ENCODE measurements at regions not wholly inside any gene's neighbourhood (a gene's known extent, or its start where the extent isn't known, plus 50 kb on each side); places are given as distances from the start of the nearest gene placed in this dataset.

DNA sequence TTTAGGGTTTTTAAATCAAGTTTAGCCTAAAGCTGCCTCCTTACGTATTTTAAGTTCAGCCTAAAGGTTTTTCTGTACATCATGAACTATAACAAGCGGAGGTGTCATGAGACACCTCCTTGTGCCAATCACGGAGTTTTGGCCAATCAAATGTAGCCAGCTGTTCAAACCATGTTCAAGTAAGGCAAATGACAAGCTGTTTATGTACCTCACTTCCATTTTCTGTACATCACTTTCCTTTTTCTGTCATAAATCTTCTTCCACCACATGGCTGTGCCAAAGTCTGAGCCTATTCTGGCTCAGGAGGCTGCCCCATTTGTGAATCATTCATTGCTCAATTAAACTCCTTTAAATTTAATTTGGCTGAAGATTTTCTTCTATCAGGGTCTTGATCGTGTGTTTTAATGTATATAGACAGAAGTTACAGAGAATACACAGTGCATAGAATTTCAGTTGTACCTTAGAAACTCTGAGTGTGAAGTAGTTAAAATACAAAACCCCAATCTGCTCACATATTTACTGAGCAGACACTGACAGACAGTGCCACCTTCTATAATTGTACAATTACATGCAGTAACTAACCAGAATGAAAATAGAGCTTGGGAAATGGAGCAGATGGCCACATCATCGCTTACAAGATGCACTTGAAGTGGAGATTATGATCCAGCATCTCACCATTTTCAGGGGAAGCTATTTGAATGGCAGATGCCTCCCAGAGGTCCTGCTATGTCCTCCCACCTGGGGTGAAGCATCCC lies 76.9 kb upstream of the LANCL2 start:
- H3K4me1 ChIP-seq (ENCODE audit: control insufficient read depth in 2 of 2, insufficient read depth in 2 of 2, low read length in 2 of 2) = no peaks in the 10 kb centered on the region
- H3K27me3 ChIP-seq (ENCODE audit: control insufficient read depth in 2 of 2, insufficient read depth in 1 of 2, low read length in 1 of 2) = no peaks in the 10 kb centered on the region
- no peaks in the 10 kb centered on the region for H3K36me3 ChIP-seq (ENCODE audit: control insufficient read depth in 2 of 2, insufficient read depth in 2 of 2, low read length in 1 of 2)
- H3K9me3 ChIP-seq (ENCODE audit: control insufficient read depth in 2 of 2, insufficient read depth in 1 of 2, low read length in 1 of 2) = no peaks in the 10 kb centered on the region
- DNase-seq (ENCODE audit: low read depth in 6 of 9, low spot score in 9 of 9) = no peak
- no peak overlapping the region for H3K27ac ChIP-seq (ENCODE audit: low read depth in 1 of 2, low read length in 1 of 2)
- H3K4me3 ChIP-seq (ENCODE audit: low read length in 2 of 2) = no peak overlapping the region
- WGBS = 88% methylated on average over 5 of the region's 5 CpGs

DNA sequence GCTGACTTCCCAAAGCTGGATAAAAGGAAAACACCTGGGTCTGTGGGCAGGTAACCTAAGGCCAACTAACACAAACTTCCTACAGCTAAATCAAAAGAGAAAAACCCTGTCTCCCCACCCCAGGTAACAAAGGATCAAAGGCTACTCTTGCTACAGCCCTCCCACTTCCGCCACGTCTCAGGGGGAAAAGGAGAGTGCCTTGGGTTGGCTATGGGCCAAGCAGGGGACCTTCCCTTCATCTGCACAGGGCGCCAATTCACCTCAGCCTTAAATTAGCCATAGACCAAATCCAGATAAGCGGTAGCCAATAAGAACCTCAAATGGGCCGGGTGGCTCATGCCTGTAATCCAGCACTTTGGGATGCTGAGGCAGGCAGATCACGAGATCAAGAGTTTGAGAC lies 69.1 kb upstream of the LANCL2 start:
- H3K27me3 ChIP-seq (ENCODE audit: control insufficient read depth in 2 of 2, insufficient read depth in 1 of 2, low read length in 1 of 2) = no peaks in the 10 kb centered on the region
- no peak overlapping the region for H3K4me3 ChIP-seq (ENCODE audit: low read length in 2 of 2)
- no peak overlapping the region for H3K27ac ChIP-seq (ENCODE audit: low read depth in 1 of 2, low read length in 1 of 2)
- WGBS = 85% methylated on average over 6 of the region's 6 CpGs
- no peak for DNase-seq (ENCODE audit: low read depth in 6 of 9, low spot score in 9 of 9)
- no peaks in the 10 kb centered on the region for H3K4me1 ChIP-seq (ENCODE audit: control insufficient read depth in 2 of 2, insufficient read depth in 2 of 2, low read length in 2 of 2)
- no peaks in the 10 kb centered on the region for H3K36me3 ChIP-seq (ENCODE audit: control insufficient read depth in 2 of 2, insufficient read depth in 2 of 2, low read length in 1 of 2)
- H3K9me3 ChIP-seq (ENCODE audit: control insufficient read depth in 2 of 2, insufficient read depth in 1 of 2, low read length in 1 of 2) = no peaks in the 10 kb centered on the region

- H3K4me1 ChIP-seq (ENCODE audit: control insufficient read depth in 2 of 2, insufficient read depth in 2 of 2, low read length in 2 of 2) = no peaks in the 10 kb centered on the region
- H3K4me3 ChIP-seq (ENCODE audit: low read length in 2 of 2) = no peak overlapping the region
- H3K27ac ChIP-seq (ENCODE audit: low read depth in 1 of 2, low read length in 1 of 2) = no peak overlapping the region
- no peaks in the 10 kb centered on the region for H3K9me3 ChIP-seq (ENCODE audit: control insufficient read depth in 2 of 2, insufficient read depth in 1 of 2, low read length in 1 of 2)
- no peaks in the 10 kb centered on the region for H3K36me3 ChIP-seq (ENCODE audit: control insufficient read depth in 2 of 2, insufficient read depth in 2 of 2, low read length in 1 of 2)
- H3K27me3 ChIP-seq (ENCODE audit: control insufficient read depth in 2 of 2, insufficient read depth in 1 of 2, low read length in 1 of 2) = no peaks in the 10 kb centered on the region
- WGBS = 81% methylated on average over 8 of the region's 8 CpGs
- DNase-seq (ENCODE audit: low read depth in 6 of 9, low spot score in 9 of 9) = no peak
These were observed 65.7 kb upstream of the LANCL2 start for GRCh38 chr7:55299273-55299967.

DNA sequence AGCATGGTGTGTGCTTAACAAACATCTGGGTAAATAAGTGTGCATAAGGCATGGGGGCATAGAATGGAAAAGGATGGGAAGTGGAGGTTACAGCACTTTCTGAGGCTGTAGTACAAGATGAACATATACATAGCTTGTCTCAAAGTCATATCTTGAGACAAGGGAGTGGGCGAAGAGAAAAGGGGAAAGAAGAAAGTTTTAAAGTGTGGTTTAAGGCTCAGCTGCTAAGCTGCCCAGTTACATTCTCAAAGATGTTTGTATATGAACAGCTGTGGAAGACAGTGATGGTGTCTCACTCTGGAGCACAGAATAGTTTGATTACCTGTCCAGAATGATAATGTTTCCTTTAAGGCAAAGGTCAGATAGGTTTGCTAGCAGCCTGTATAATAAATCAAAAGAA lies 61.9 kb upstream of the LANCL2 start:
- Histone ChIP-seq H3K27ac (ENCODE audit: low read depth in 1 of 2, low read length in 1 of 2) (no peak overlapping the region), H3K27me3 (ENCODE audit: control insufficient read depth in 2 of 2, insufficient read depth in 1 of 2, low read length in 1 of 2) (no peaks in the 10 kb centered on the region), H3K9me3 (ENCODE audit: control insufficient read depth in 2 of 2, insufficient read depth in 1 of 2, low read length in 1 of 2) (no peaks in the 10 kb centered on the region), H3K36me3 (ENCODE audit: control insufficient read depth in 2 of 2, insufficient read depth in 2 of 2, low read length in 1 of 2) (no peaks in the 10 kb centered on the region), H3K4me3 (ENCODE audit: low read length in 2 of 2) (no peak overlapping the region), H3K4me1 (ENCODE audit: control insufficient read depth in 2 of 2, insufficient read depth in 2 of 2, low read length in 2 of 2) (no peaks in the 10 kb centered on the region)
- WGBS = 96% methylated on average over 1 of the region's 1 CpG
- DNase-seq (ENCODE audit: low read depth in 6 of 9, low spot score in 9 of 9) = no peak

DNA sequence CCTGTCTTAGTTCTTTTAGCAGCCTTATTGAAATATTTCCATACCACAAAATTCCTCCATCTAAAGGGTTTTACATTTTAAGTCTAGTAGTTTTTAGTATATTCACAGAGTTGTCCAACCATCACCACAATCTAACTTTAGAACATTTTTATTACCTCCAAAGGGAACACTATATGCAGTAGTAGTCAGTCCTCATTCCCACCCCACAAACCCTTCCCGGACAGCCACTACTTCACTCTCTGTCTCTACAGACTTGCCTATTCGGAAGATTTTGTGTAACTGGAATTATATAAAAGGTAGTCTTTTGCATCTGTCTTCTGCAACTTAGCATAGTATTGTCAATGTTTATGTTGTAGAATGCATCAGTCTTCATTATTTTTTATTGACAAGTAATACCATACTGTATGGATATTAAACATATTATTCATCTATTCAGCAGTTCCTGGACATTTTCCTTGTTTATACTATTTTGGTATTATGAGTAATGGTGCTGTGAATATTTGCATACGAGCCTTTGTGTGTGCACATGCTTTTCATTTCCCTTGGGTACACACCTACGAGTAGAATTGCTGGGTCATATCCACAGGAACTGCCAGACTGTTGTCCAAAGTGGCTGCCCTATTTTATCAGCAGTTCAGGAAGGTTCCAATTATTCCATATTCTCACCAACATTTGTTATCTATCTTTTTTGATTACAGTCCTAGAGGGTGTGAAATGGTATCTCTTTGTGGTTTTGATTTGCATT lies 60.9 kb upstream of the LANCL2 start:
- 77% methylated on average over 4 of the region's 4 CpGs for WGBS
- Histone ChIP-seq H3K4me3 (ENCODE audit: low read length in 2 of 2) (no peak overlapping the region), H3K9me3 (ENCODE audit: control insufficient read depth in 2 of 2, insufficient read depth in 1 of 2, low read length in 1 of 2) (no peaks in the 10 kb centered on the region), H3K36me3 (ENCODE audit: control insufficient read depth in 2 of 2, insufficient read depth in 2 of 2, low read length in 1 of 2) (no peaks in the 10 kb centered on the region), H3K4me1 (ENCODE audit: control insufficient read depth in 2 of 2, insufficient read depth in 2 of 2, low read length in 2 of 2) (no peaks in the 10 kb centered on the region), H3K27ac (ENCODE audit: low read depth in 1 of 2, low read length in 1 of 2) (no peak overlapping the region), H3K27me3 (ENCODE audit: control insufficient read depth in 2 of 2, insufficient read depth in 1 of 2, low read length in 1 of 2) (no peaks in the 10 kb centered on the region)
- no peak for DNase-seq (ENCODE audit: low read depth in 6 of 9, low spot score in 9 of 9)

DNA sequence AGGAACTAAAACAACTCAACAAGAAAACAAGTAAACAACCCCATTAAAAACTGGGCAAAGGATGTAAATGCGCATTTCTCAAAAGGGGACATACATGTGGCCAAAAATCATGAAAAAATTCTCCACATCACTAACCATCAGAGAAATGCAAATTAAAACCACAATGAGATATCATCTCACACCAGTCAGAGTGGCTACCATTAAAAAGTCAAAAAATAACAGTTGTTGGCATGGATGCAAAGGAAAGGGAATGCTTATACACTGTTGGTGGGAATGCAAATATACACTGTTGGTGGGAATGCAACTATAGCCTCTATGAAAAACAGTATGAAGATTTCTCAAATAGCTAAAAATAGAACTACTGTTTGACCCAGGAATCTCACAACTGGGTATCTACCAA lies 60.0 kb upstream of the LANCL2 start:
- Histone ChIP-seq H3K27me3 (ENCODE audit: control insufficient read depth in 2 of 2, insufficient read depth in 1 of 2, low read length in 1 of 2) (no peaks in the 10 kb centered on the region), H3K9me3 (ENCODE audit: control insufficient read depth in 2 of 2, insufficient read depth in 1 of 2, low read length in 1 of 2) (no peaks in the 10 kb centered on the region), H3K4me1 (ENCODE audit: control insufficient read depth in 2 of 2, insufficient read depth in 2 of 2, low read length in 2 of 2) (no peaks in the 10 kb centered on the region), H3K36me3 (ENCODE audit: control insufficient read depth in 2 of 2, insufficient read depth in 2 of 2, low read length in 1 of 2) (no peaks in the 10 kb centered on the region), H3K27ac (ENCODE audit: low read depth in 1 of 2, low read length in 1 of 2) (no peak overlapping the region), H3K4me3 (ENCODE audit: low read length in 2 of 2) (no peak overlapping the region)
- DNase-seq (ENCODE audit: low read depth in 6 of 9, low spot score in 9 of 9) = no peak
- WGBS = 98% methylated on average over 1 of the region's 1 CpG

DNA sequence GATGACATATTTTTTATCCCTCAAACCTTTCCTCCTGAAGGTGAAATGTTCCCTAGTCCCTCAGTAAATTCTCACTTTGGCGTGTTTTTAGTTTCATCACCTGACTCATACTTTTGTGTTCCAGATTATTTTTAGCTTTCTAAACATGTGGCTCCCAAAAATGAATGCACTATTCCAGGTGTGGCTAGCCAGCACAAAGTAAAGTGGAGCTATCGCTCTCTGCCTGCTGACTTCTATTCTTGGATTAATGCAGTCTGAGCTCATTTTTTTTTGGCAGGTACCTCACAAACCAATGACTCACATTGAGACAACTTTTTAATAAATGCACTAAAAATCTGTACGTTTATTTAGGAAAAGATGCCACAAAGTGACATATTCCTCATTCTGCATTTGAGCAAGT lies 58.8 kb upstream of the LANCL2 start:
- Histone ChIP-seq H3K36me3 (ENCODE audit: control insufficient read depth in 2 of 2, insufficient read depth in 2 of 2, low read length in 1 of 2) (no peaks in the 10 kb centered on the region), H3K27ac (ENCODE audit: low read depth in 1 of 2, low read length in 1 of 2) (no peak overlapping the region), H3K9me3 (ENCODE audit: control insufficient read depth in 2 of 2, insufficient read depth in 1 of 2, low read length in 1 of 2) (peaks cover 0 to 5% of the 10 kb centered on the region in 2 donors), H3K4me1 (ENCODE audit: control insufficient read depth in 2 of 2, insufficient read depth in 2 of 2, low read length in 2 of 2) (no peaks in the 10 kb centered on the region), H3K4me3 (ENCODE audit: low read length in 2 of 2) (no peak overlapping the region), H3K27me3 (ENCODE audit: control insufficient read depth in 2 of 2, insufficient read depth in 1 of 2, low read length in 1 of 2) (no peaks in the 10 kb centered on the region)
- no peak for DNase-seq (ENCODE audit: low read depth in 6 of 9, low spot score in 9 of 9)
- WGBS = 88% methylated on average over 3 of the region's 3 CpGs

DNA sequence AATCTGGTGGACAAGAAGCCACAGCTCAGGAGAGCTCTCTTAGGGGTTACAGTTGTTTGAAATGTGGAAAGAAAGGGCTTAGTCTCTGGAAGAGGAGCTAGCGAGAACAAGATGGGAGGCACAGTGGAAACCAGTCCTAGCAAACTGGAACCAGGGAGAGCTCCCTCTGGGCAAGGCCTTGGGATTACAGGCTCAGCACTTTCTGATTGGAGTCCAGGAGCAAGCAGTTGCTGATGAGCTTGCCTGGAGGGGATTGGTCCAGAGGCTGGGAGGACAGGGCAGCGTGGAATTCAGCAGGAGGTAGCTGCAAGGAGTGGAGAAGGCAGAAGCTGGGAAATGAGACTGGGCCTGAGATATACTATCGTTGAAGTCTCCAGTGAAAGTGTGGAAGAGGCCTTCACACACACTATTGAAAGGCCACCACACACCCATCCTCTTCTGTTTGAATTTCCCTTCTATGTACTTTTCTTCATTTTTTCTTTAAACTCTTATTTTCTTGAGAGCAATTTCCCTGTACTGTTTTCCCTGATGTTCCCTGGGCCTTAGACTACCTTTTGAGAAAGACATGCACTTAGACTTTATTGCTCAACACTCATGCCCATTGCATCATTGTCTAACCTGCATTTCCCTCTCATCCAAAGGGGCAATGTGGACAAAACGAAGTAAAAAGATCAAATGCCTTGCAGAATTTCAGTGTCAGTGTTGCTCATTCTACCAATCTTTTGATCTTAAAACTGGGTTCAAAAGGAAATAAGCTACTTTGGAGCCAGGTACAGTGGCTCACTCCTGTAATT lies 57.8 kb upstream of the LANCL2 start:
- WGBS = 90% methylated on average over 4 of the region's 4 CpGs
- Histone ChIP-seq H3K27me3 (ENCODE audit: control insufficient read depth in 2 of 2, insufficient read depth in 1 of 2, low read length in 1 of 2) (no peaks in the 10 kb centered on the region), H3K4me3 (ENCODE audit: low read length in 2 of 2) (no peak overlapping the region), H3K9me3 (ENCODE audit: control insufficient read depth in 2 of 2, insufficient read depth in 1 of 2, low read length in 1 of 2) (peaks cover 0 to 5% of the 10 kb centered on the region in 2 donors), H3K36me3 (ENCODE audit: control insufficient read depth in 2 of 2, insufficient read depth in 2 of 2, low read length in 1 of 2) (no peaks in the 10 kb centered on the region), H3K27ac (ENCODE audit: low read depth in 1 of 2, low read length in 1 of 2) (no peak overlapping the region), H3K4me1 (ENCODE audit: control insufficient read depth in 2 of 2, insufficient read depth in 2 of 2, low read length in 2 of 2) (no peaks in the 10 kb centered on the region)
- DNase-seq (ENCODE audit: low read depth in 6 of 9, low spot score in 9 of 9) = no peak

All from thymus (tissue), 11 donors.